ENCODE measurements at regions not wholly inside any gene's neighbourhood (a gene's known extent, or its start where the extent isn't known, plus 50 kb on each side); places are given as distances from the start of the nearest gene placed in this dataset.

DNA sequence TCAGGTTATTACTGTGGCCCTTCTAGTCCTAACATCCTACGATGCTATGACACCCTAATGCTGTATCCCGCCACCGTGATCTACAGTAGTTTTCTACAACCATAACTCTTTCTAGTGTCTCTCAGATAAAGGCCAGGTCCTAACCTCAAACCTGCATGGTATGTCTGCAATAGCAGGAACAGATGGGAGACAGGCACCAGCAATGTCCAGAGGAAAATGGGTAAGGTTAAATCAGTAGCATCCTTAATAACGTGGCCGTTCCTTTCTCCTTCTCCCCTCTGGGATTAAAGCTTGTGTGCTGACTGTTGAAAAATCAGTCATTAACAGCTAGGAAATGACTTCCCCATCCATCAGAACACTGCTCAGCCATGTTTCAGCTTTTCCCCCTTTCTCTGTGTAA is 321.9 kb upstream of the NPVF start:
- TF ChIP-seq, protein P1, sequence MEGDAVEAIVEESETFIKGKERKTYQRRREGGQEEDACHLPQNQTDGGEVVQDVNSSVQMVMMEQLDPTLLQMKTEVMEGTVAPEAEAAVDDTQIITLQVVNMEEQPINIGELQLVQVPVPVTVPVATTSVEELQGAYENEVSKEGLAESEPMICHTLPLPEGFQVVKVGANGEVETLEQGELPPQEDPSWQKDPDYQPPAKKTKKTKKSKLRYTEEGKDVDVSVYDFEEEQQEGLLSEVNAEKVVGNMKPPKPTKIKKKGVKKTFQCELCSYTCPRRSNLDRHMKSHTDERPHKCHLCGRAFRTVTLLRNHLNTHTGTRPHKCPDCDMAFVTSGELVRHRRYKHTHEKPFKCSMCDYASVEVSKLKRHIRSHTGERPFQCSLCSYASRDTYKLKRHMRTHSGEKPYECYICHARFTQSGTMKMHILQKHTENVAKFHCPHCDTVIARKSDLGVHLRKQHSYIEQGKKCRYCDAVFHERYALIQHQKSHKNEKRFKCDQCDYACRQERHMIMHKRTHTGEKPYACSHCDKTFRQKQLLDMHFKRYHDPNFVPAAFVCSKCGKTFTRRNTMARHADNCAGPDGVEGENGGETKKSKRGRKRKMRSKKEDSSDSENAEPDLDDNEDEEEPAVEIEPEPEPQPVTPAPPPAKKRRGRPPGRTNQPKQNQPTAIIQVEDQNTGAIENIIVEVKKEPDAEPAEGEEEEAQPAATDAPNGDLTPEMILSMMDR (IDR thresholded peaks at IDR 0.05; ENCODE audit: borderline replicate concordance, extremely low read depth, insufficient read depth), result no peak
- no peak for FAIRE-seq
- Histone ChIP-seq H3K4me3 (ENCODE audit: low read length in 3 of 3) (no peak overlapping the region), H3K27me3 (ENCODE audit: control insufficient read depth, insufficient read depth, low read length) (no peaks in the 10 kb centered on the region), H3K4me1 (ENCODE audit: control insufficient read depth in 2 of 3, insufficient read depth in 2 of 3, low read depth in 1 of 3, low read length in 3 of 3) (no peaks in the 10 kb centered on the region), H3K9me3 (ENCODE audit: control insufficient read depth in 2 of 3, insufficient read depth in 1 of 3, low read length in 3 of 3) (no peaks in the 10 kb centered on the region), H3K36me3 (ENCODE audit: control insufficient read depth in 2 of 3, insufficient read depth in 3 of 3, low read length in 3 of 3) (no peaks in the 10 kb centered on the region), H3K9ac (ENCODE audit: low read length in 3 of 3) (no peak overlapping the region), H3K27ac (ENCODE audit: low read depth in 2 of 2, low read length in 2 of 2) (no peak overlapping the region)
- intact Hi-C loops (cut with DNase I), result no loop called here
- no peak for DNase-seq

DNA sequence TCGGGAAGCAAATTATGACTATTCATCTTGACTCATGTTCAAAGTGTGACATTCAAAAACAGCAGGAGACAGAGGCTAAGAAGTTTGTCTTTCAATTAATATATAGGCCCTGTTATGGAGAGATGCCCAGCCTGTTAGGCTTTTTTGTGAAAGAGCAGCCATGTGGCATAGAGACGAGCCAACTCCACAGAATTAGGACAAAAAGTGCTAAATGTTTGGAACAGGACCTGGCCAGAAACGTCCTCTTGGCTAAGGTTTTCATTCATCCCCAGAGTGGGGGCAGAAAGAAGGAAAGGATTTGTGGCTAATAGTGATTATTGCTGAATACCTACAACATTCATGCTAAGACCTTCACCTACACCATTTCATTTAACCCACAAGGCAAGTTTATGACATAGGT is 324.7 kb upstream of the NPVF start:
- Histone ChIP-seq H3K36me3 (ENCODE audit: control insufficient read depth in 2 of 3, insufficient read depth in 3 of 3, low read length in 3 of 3) (no peaks in the 10 kb centered on the region), H3K4me1 (ENCODE audit: control insufficient read depth in 2 of 3, insufficient read depth in 2 of 3, low read depth in 1 of 3, low read length in 3 of 3) (no peaks in the 10 kb centered on the region), H3K9me3 (ENCODE audit: control insufficient read depth in 2 of 3, insufficient read depth in 1 of 3, low read length in 3 of 3) (no peaks in the 10 kb centered on the region), H3K4me3 (ENCODE audit: low read length in 3 of 3) (no peak overlapping the region), H3K27me3 (ENCODE audit: control insufficient read depth, insufficient read depth, low read length) (no peaks in the 10 kb centered on the region), H3K27ac (ENCODE audit: low read depth in 2 of 2, low read length in 2 of 2) (no peak overlapping the region), H3K9ac (ENCODE audit: low read length in 3 of 3) (no peak overlapping the region)
- no peak for DNase-seq
- TF ChIP-seq, protein P1 (IDR thresholded peaks at IDR 0.05; ENCODE audit: borderline replicate concordance, extremely low read depth, insufficient read depth), result no peak
- intact Hi-C loops (cut with DNase I), result no loop called here
- no peak for FAIRE-seq

DNA sequence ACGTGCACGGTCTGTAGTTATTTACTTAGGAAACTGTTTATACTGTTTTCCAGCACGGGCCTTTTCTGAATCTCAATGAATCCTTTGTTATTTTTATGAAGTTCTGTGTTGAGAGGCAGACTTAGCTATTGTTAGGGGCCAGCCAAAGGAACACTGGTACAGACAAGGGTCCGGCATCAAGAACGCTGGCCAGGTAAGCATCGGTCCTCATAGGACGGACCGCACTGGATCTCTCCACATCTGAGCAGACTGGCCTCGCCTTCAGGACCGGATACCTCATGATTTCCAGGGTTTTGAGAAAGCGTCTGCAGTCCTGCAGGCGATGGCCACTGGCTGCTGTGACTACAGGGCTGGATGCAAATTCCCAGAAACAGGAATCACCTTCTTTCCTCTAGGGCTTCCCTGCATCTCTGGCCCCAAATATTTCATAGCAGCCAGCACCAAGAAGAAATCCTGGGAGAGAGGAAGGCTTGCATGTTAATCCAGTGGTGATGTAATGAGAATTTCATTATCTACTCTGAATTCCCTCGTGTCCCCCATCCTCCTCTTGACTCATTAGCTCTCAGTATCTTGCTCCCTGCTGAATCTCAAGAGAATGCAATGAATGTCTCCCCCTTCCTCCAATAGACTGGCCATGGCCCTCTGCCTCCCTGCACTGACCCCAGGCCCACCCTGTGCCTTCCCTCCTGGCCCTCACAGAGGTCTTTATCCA is 325.4 kb upstream of the NPVF start:
- TF ChIP-seq, protein P1 (IDR thresholded peaks at IDR 0.05; ENCODE audit: borderline replicate concordance, extremely low read depth, insufficient read depth), result no peak
- peaks cover 0 to 4% (median 0%) of the 10 kb centered on the region in 3 donors for H3K9me3 ChIP-seq (ENCODE audit: control insufficient read depth in 2 of 3, insufficient read depth in 1 of 3, low read length in 3 of 3)

More for the DNA sequence above, 325.4 kb upstream of the NPVF start:
- no peaks in the 10 kb centered on the region for H3K4me1 ChIP-seq (ENCODE audit: control insufficient read depth in 2 of 3, insufficient read depth in 2 of 3, low read depth in 1 of 3, low read length in 3 of 3)
- intact Hi-C loops (cut with DNase I), result no loop called here
- no peak overlapping the region for H3K27ac ChIP-seq (ENCODE audit: low read depth in 2 of 2, low read length in 2 of 2)
- no peak overlapping the region for H3K4me3 ChIP-seq (ENCODE audit: low read length in 3 of 3)
- H3K36me3 ChIP-seq (ENCODE audit: control insufficient read depth in 2 of 3, insufficient read depth in 3 of 3, low read length in 3 of 3), result no peaks in the 10 kb centered on the region
- no peak for DNase-seq
- no peak for FAIRE-seq
- no peaks in the 10 kb centered on the region for H3K27me3 ChIP-seq (ENCODE audit: control insufficient read depth, insufficient read depth, low read length)
- no peak overlapping the region for H3K9ac ChIP-seq (ENCODE audit: low read length in 3 of 3)

All from kidney (tissue), 13 donors.